Breast epithelium (tissue), 4 donors: ENCODE measurements at regions not wholly inside any gene's neighbourhood (a gene's known extent, or its start where the extent isn't known, plus 50 kb on each side); places are given as distances from the start of the nearest gene placed in this dataset.

Experiments used
- DNase-seq, 2 donors: peaks; one replicate each; pipeline ENCODE4 v3.0.0-alpha.2; 2019; ENCODE audit warnings: low spot score in 2 of 2
- H3K27ac ChIP-seq, 2 donors: fragments of 200-600 bp; sonication (generic) in 1 of 2; one replicate each; pipeline ENCODE4 v1.5.1; 2016 to 2019; ENCODE audit warnings: mild to moderate bottlenecking in 1 of 2
- H3K27me3 ChIP-seq, 2 donors: fragments of 200-600 bp; sonication (generic) in 1 of 2; one replicate each; pipeline versions ENCODE4 v1.5.1 to v1.6.0; 2017 to 2019; ENCODE audit warnings: control low read depth in 1 of 2, mild to moderate bottlenecking in 1 of 2
- H3K36me3 ChIP-seq: fragments of 200-600 bp; one replicate; pipeline ENCODE4 v1.5.1; 2019
- H3K4me1 ChIP-seq, 2 donors: fragments of 200-600 bp; sonication (generic); one replicate each; pipeline ENCODE4 v1.5.1; 2016 to 2019; ENCODE audit warnings: control low read depth in 1 of 2
- H3K4me3 ChIP-seq, 3 donors: fragments of 200-600 bp; sonication (generic); 1 replicate in 2 of 3; 2 replicates in 1 of 3; pipeline ENCODE4 v1.5.1; 2016 to 2019; ENCODE audit warnings: mild to moderate bottlenecking in 3 of 3, moderate library complexity in 2 of 3
- H3K9me3 ChIP-seq, 2 donors: fragments of 200-600 bp; sonication (generic) in 1 of 2; one replicate each; pipeline ENCODE4 v1.5.1; 2016 to 2019; ENCODE audit warnings: control low read depth in 1 of 2
- CTCF ChIP-seq, 3 donors: fragments of 450-650 bp; IDR thresholded peaks; one replicate each; pipeline ENCODE4 v1.5.1; 2016 to 2017; ENCODE audit warnings: antibody characterized with exemption in 3 of 3, mild to moderate bottlenecking in 3 of 3, moderate library complexity in 3 of 3
- POLR2A ChIP-seq: fragments of 450-650 bp; IDR thresholded peaks from one replicate; pipeline ENCODE4 v1.6.1; 2016; ENCODE audit warnings: antibody characterized with exemption, mild to moderate bottlenecking, moderate library complexity
- POLR2AphosphoS5 ChIP-seq, 3 donors: sonication (generic); formaldehyde crosslinking; IDR thresholded peaks; one replicate each; pipeline ENCODE4 v1.6.1; 2017; ENCODE audit warnings: antibody characterized with exemption in 3 of 3
- intact Hi-C: fragments of 100-400 bp; cut with DNase I; formaldehyde crosslinking; loops from one replicate; pipeline ENCODE4 v1.15.1; 2023; ENCODE audit warnings: low total_unique reads

GRCh38 chr9:16257604-16258003 lies 612.9 kb downstream of the BNC2 start:
- no peak for DNase-seq
- no peaks in the 10 kb centered on the region for H3K9me3 ChIP-seq
- intact Hi-C loops, result loop anchor here (10.0 kb wide), 1 partner anchor 1663 kb away; no protein-coding TSS in a partner anchor
- TF ChIP-seq POLR2A (no peak), POLR2AphosphoS5 (IDR thresholded peaks at IDR 0.05) (no peak), CTCF (IDR thresholded peaks at IDR 0.05) (no peak)
- H3K36me3 ChIP-seq, result no peaks in the 10 kb centered on the region
- no peak overlapping the region for H3K27ac ChIP-seq
- no peak overlapping the region for H3K4me3 ChIP-seq
- no peaks in the 10 kb centered on the region for H3K4me1 ChIP-seq
- no peaks in the 10 kb centered on the region for H3K27me3 ChIP-seq

- intact Hi-C loops, result loop anchor here (10.0 kb wide), 1 partner anchor 1663 kb away; no protein-coding TSS in a partner anchor
- Histone ChIP-seq H3K4me1 (no peaks in the 10 kb centered on the region), H3K36me3 (no peaks in the 10 kb centered on the region), H3K27ac (no peak overlapping the region), H3K9me3 (no peaks in the 10 kb centered on the region), H3K4me3 (no peak overlapping the region), H3K27me3 (no peaks in the 10 kb centered on the region)
- DNase-seq, result no peak
- TF ChIP-seq CTCF (IDR thresholded peaks at IDR 0.05) (no peak), POLR2AphosphoS5 (IDR thresholded peaks at IDR 0.05) (no peak), POLR2A (no peak)
Measured at GRCh38 chr9:16258191-16258590, 612.3 kb downstream of the BNC2 start.

GRCh38 chr9:16258708-16259107 lies 611.8 kb downstream of the BNC2 start:
- Histone ChIP-seq H3K27ac (no peak overlapping the region), H3K36me3 (no peaks in the 10 kb centered on the region), H3K27me3 (no peaks in the 10 kb centered on the region), H3K9me3 (no peaks in the 10 kb centered on the region), H3K4me1 (no peaks in the 10 kb centered on the region), H3K4me3 (no peak overlapping the region)
- TF ChIP-seq CTCF (IDR thresholded peaks at IDR 0.05), result no peak
- TF ChIP-seq POLR2A, result no peak
- no peak for TF ChIP-seq POLR2AphosphoS5 (IDR thresholded peaks at IDR 0.05)
- intact Hi-C loops, result loop anchor here (10.0 kb wide), 1 partner anchor 1664 kb away; no protein-coding TSS in a partner anchor
- no peak for DNase-seq

- H3K4me1 ChIP-seq, result no peaks in the 10 kb centered on the region
- TF ChIP-seq POLR2AphosphoS5 (IDR thresholded peaks at IDR 0.05) (no peak), POLR2A (no peak), CTCF (IDR thresholded peaks at IDR 0.05) (no peak)
- no peak overlapping the region for H3K27ac ChIP-seq
- no peak for DNase-seq
- H3K4me3 ChIP-seq, result no peak overlapping the region
- H3K9me3 ChIP-seq, result peaks cover 0 to 8% of the 10 kb centered on the region in 2 donors
- intact Hi-C loops, result no loop called here
- H3K36me3 ChIP-seq, result no peaks in the 10 kb centered on the region
- H3K27me3 ChIP-seq, result no peaks in the 10 kb centered on the region
Measured at GRCh38 chr9:16262477-16263261, 607.8 kb downstream of the BNC2 start.

- H3K4me3 ChIP-seq, result no peak overlapping the region
- no peaks in the 10 kb centered on the region for H3K4me1 ChIP-seq
- H3K27ac ChIP-seq, result no peak overlapping the region
- H3K9me3 ChIP-seq, result peaks cover 0 to 8% of the 10 kb centered on the region in 2 donors
- DNase-seq, result no peak
- H3K27me3 ChIP-seq, result no peaks in the 10 kb centered on the region
- intact Hi-C loops, result no loop called here
- TF ChIP-seq CTCF (IDR thresholded peaks at IDR 0.05) (no peak), POLR2AphosphoS5 (IDR thresholded peaks at IDR 0.05) (no peak), POLR2A (no peak)
- no peaks in the 10 kb centered on the region for H3K36me3 ChIP-seq
Measured at GRCh38 chr9:16265688-16266087, 604.8 kb downstream of the BNC2 start.
